Left ventricle myocardium inferior (tissue), 1 donor: ENCODE measurements at regions not wholly inside any gene's neighbourhood (a gene's known extent, or its start where the extent isn't known, plus 50 kb on each side); places are given as distances from the start of the nearest gene placed in this dataset.
A peak's percentile ranks its signal among the peaks of the same experiment; 100 is the strongest.

Experiments
- DNase-seq: peaks from one replicate; pipeline ENCODE4 v3.0.0-alpha.2; 2020
- H3K27ac ChIP-seq: fragments of 200-600 bp; replicated peaks from 2 replicates; pipeline ENCODE4 v1.8.0; 2021
- H3K27me3 ChIP-seq: fragments of 200-600 bp; 2 replicates; pipeline ENCODE4 v1.8.0; 2021; ENCODE audit warnings: low read depth
- H3K36me3 ChIP-seq: fragments of 200-600 bp; 2 replicates; pipeline ENCODE4 v1.8.0; 2021
- H3K4me1 ChIP-seq: fragments of 200-600 bp; 2 replicates; pipeline ENCODE4 v1.8.0; 2021
- H3K4me3 ChIP-seq: fragments of 200-600 bp; 2 replicates; pipeline ENCODE4 v1.8.0; 2021; ENCODE audit warnings: mild to moderate bottlenecking, moderate library complexity
- H3K9me3 ChIP-seq: fragments of 200-600 bp; replicated peaks from 2 replicates; pipeline ENCODE4 v1.8.0; 2021
- intact Hi-C: fragments of 100-400 bp; cut with micrococcal nuclease; formaldehyde crosslinking; loops from one replicate; pipeline ENCODE4 v1.11.0; 2022
- TF ChIP-seq, protein P1 (sequence below): fragments of 200-600 bp; IDR thresholded peaks from 2 replicates; pipeline ENCODE4 v1.8.0; 2021; ENCODE audit warnings: antibody characterized with exemption, mild to moderate bottlenecking, borderline replicate concordance
- donor health status: DM: no; HTN: yes; CAD: no; lungs with severe emphysema.

DNA sequence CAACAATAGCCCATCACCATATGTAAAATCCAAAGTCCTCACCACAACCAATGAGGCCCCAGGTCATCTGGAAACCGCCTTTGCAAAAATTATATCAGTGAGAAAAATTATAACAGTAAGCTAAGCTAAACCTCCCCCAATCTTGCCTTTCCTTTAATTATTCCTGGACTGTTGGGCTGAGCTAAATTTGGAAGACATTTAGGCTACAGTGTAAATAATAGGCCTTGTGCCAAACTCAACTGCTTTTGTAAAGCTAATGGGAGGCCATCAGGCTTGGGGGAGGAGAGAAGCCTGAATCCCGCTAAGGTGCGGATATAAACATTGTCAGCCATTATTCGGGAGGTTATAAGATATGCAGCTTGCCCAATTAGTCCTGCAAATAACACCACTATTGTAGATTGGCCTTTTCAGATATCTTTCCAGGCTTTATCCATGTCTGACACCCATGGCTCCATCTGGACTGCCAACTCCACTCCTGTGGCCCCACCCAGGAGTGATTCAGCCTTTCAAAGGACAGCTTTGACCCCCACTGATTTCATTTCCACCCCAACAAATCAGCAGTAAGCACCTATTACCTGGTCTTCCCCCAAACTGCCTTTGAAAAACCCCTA, 53.0 kb upstream of the CA12 start:
- Histone ChIP-seq H3K4me3 (no peak overlapping the region), H3K9me3 (no peaks in the 10 kb centered on the region), H3K36me3 (no peaks in the 10 kb centered on the region), H3K4me1 (peaks cover 25% of the 10 kb centered on the region), H3K27me3 (no peaks in the 10 kb centered on the region), H3K27ac (no peak overlapping the region)
- intact Hi-C loops = no loop called here
- DNase-seq = no peak
- TF ChIP-seq, protein P1, sequence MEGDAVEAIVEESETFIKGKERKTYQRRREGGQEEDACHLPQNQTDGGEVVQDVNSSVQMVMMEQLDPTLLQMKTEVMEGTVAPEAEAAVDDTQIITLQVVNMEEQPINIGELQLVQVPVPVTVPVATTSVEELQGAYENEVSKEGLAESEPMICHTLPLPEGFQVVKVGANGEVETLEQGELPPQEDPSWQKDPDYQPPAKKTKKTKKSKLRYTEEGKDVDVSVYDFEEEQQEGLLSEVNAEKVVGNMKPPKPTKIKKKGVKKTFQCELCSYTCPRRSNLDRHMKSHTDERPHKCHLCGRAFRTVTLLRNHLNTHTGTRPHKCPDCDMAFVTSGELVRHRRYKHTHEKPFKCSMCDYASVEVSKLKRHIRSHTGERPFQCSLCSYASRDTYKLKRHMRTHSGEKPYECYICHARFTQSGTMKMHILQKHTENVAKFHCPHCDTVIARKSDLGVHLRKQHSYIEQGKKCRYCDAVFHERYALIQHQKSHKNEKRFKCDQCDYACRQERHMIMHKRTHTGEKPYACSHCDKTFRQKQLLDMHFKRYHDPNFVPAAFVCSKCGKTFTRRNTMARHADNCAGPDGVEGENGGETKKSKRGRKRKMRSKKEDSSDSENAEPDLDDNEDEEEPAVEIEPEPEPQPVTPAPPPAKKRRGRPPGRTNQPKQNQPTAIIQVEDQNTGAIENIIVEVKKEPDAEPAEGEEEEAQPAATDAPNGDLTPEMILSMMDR = no peak

DNA sequence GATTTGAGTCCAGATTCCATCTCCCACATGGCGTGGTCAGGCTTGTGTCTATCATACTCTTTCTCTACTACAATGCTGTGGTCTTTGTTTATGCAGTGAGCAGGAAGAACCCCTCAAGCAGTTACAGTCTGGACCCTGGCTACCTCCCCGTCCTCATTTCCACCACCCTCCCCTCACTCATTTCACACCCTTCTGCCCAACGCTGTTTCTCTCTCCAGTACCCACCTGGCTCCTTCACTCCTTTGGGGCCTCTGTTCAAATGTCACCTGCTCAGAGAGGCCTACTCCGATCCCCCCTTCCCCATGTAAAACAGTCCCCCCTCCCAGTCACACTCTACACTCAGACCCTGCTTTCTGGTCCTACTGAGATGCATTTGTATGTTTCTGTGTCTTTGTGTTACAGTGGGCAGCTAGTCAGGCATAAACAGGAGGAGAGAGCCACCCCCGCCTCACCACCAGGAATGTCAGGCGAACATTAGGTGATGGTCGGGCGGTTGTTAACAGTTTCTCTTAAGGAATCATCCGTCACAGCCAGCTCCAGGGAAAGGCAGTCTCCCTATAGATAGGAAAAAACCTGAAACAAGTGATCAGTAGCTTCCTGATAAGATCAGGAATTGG, 53.7 kb upstream of the CA12 start:
- no peaks in the 10 kb centered on the region for H3K36me3 ChIP-seq
- intact Hi-C loops = no loop called here
- no peak overlapping the region for H3K27ac ChIP-seq
- TF ChIP-seq, protein P1 = no peak
- H3K27me3 ChIP-seq = no peaks in the 10 kb centered on the region
- no peaks in the 10 kb centered on the region for H3K9me3 ChIP-seq
- no peak overlapping the region for H3K4me3 ChIP-seq
- peaks cover 25% of the 10 kb centered on the region for H3K4me1 ChIP-seq
- no peak for DNase-seq

DNA sequence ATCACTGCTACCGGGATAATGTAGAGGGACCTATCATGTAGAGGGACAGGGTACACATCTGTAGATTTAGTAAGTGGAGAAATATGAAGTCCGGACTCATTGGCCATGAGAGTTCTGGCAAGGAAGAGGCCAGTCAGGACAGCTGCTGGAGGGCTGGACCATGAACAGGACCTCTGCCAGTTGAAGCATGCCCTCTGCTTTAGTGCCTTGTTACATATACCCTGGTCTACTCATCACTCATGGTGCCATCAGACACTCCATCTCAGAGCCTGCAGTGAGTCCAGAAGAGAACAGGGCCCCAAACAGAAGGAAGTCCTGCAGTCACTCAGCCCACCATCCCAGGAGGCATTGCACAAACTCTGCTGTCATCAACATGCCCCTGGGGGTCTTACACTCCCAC, 54.7 kb upstream of the CA12 start:
- no peak for DNase-seq
- H3K4me1 ChIP-seq = peaks cover 25% of the 10 kb centered on the region
- intact Hi-C loops = no loop called here
- H3K4me3 ChIP-seq = no peak overlapping the region
- TF ChIP-seq, protein P1 = no peak
- no peaks in the 10 kb centered on the region for H3K9me3 ChIP-seq
- H3K27me3 ChIP-seq = no peaks in the 10 kb centered on the region
- peak overlapping the region; percentile 71 for H3K27ac ChIP-seq
- no peaks in the 10 kb centered on the region for H3K36me3 ChIP-seq

DNA sequence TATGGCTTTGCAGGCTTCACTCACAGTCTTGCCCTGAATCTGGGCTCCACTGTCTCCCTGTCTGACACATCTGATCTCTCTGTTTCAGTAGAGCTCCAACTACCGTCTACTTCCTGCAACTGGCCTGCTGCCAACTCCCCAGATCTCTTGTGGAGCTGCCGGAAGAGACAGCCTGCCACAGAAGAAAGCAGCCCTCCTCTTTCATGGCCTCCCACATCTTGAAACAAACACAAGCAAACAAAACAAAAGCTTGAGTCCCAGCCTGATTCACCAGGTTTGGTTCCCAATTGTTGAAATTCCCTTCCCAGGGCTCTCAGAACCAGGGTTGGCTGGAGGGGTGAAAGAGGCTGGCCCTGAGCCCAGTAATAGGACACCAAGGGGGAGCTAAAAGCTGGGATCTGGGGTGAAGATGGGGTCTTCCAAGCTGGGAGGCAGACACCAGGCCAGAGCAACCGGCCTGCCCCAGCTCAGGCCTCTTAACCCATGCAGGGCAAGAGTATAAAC, 55.3 kb upstream of the CA12 start:
- Histone ChIP-seq H3K4me1 (peaks cover 25% of the 10 kb centered on the region), H3K27ac (peak overlapping the region; percentile 71), H3K27me3 (no peaks in the 10 kb centered on the region), H3K36me3 (no peaks in the 10 kb centered on the region), H3K4me3 (no peak overlapping the region), H3K9me3 (no peaks in the 10 kb centered on the region)
- TF ChIP-seq, protein P1 = no peak
- DNase-seq = peak; percentile 86
- intact Hi-C loops = no loop called here

DNA sequence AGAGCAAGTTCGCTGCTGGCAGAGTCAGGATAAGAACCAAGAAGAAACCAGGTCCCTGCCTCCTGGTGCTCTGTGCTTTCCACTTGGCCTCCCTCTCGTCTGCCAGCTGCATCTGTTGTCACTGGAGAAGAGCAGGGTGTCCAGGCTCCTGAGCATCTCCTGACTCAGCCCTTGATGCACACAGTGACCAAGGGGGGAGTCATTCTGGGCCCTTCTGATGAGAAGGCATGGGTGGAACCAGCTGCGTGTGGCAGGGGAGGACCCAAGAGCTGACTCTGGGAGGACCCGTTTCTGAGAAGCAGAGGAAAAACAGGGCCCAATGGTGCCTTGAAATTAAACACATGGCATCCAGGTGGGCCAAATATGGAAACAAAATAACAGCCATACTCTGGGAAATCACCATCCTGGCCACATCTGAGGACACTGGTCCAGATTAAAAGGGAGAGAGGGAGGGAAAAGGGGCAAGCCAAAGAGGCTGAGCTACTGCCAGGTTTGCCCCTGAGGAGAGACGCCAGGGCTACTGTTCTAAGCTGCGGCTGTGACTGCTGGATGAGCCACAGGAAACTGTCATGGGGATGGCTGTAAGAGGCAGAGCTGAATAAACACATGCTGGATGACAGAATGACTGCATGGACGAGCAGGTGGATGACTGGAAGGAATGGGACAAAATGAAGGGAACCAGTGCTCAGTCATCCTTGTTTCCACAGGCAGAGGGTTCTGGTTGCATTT, 58.1 kb upstream of the CA12 start:
- Histone ChIP-seq H3K4me3 (no peak overlapping the region), H3K27me3 (no peaks in the 10 kb centered on the region), H3K36me3 (no peaks in the 10 kb centered on the region), H3K9me3 (no peaks in the 10 kb centered on the region), H3K4me1 (peaks cover 20% of the 10 kb centered on the region), H3K27ac (no peak overlapping the region)
- TF ChIP-seq, protein P1 = no peak
- intact Hi-C loops = no loop called here
- DNase-seq = no peak
